Loucy (cell line): ENCODE measurements at regions not wholly inside any gene's neighbourhood (a gene's known extent, or its start where the extent isn't known, plus 50 kb on each side); places are given as distances from the start of the nearest gene placed in this dataset.

ENCODE experiments used
- H2AFZ ChIP-seq: fragments of 200-600 bp; sonication (generic); 2 replicates; pipeline ENCODE4 v1.6.0; 2016; ENCODE audit warnings: antibody characterized with exemption, mild to moderate bottlenecking, low read length, moderate library complexity
- H3F3A ChIP-seq: fragments of 200-600 bp; 2 replicates; pipeline ENCODE4 v1.6.0; 2016; ENCODE audit warnings: antibody characterized with exemption, low read depth, mild to moderate bottlenecking
- H3K27me3 ChIP-seq: fragments of 200-600 bp; sonication (generic); 2 replicates; pipeline ENCODE4 v1.6.1; 2014; ENCODE audit warnings: low read length, mild to moderate bottlenecking; ENCODE audit not compliant: insufficient read depth, poor library complexity, severe bottlenecking
- H3K36me3 ChIP-seq: fragments of 200-600 bp; sonication (generic); 2 replicates; pipeline ENCODE4 v1.6.1; 2016; ENCODE audit warnings: low read length; ENCODE audit not compliant: insufficient read depth
- H3K4me1 ChIP-seq: fragments of 200-600 bp; sonication (generic); 2 replicates; pipeline ENCODE4 v1.5.1; 2014; ENCODE audit warnings: low read length, mild to moderate bottlenecking; ENCODE audit not compliant: insufficient read depth, poor library complexity, severe bottlenecking
- H3K4me2 ChIP-seq: fragments of 200-600 bp; sonication (generic); 2 replicates; pipeline ENCODE4 v1.6.0; 2014; ENCODE audit warnings: antibody characterized with exemption, low read length, low read depth, mild to moderate bottlenecking; ENCODE audit not compliant: poor library complexity, severe bottlenecking
- H3K4me3 ChIP-seq: fragments of 200-600 bp; sonication (generic); 2 replicates; pipeline ENCODE4 v1.5.1; 2014; ENCODE audit warnings: low read length, mild to moderate bottlenecking, mixed read lengths; ENCODE audit not compliant: poor library complexity, severe bottlenecking
- H3K79me2 ChIP-seq: fragments of 200-600 bp; sonication (generic); 2 replicates; pipeline ENCODE4 v1.6.1; 2014; ENCODE audit warnings: low read length; ENCODE audit not compliant: insufficient read depth
- H3K9ac ChIP-seq: fragments of 200-600 bp; sonication (generic); 2 replicates; pipeline ENCODE4 v1.6.0; 2014; ENCODE audit warnings: mild to moderate bottlenecking, low read depth, low read length, moderate library complexity; ENCODE audit not compliant: poor library complexity, severe bottlenecking
- H3K9me2 ChIP-seq: fragments of 200-600 bp; sonication (generic); replicated peaks from 2 replicates; pipeline ENCODE4 v1.6.1; 2016; ENCODE audit warnings: low read depth, low read length, mixed read lengths
- H3K9me3 ChIP-seq: fragments of 200-600 bp; sonication (generic); 2 replicates; pipeline ENCODE4 v1.6.1; 2014; ENCODE audit warnings: mild to moderate bottlenecking, antibody characterized with exemption, low read length, low read depth; ENCODE audit not compliant: insufficient read depth
- H4K20me1 ChIP-seq: fragments of 200-600 bp; sonication (generic); 2 replicates; pipeline ENCODE4 v1.6.0; 2014; ENCODE audit warnings: antibody characterized with exemption, low read length, mild to moderate bottlenecking; ENCODE audit not compliant: insufficient read depth, poor library complexity, severe bottlenecking
- CTCF ChIP-seq: fragments of 200-600 bp; sonication (generic); conservative IDR thresholded peaks from 2 replicates; pipeline ENCODE4 v1.5.1; 2014; ENCODE audit warnings: mild to moderate bottlenecking, antibody characterized with exemption, low read length
- EZH2phosphoT487 ChIP-seq: fragments of 200-600 bp; IDR thresholded peaks from 2 replicates; pipeline ENCODE4 v1.6.1; 2018; ENCODE audit warnings: antibody characterized with exemption, mild to moderate bottlenecking, moderate library complexity, borderline replicate concordance

GRCh38 chr4:170272959-170273358, 183.2 kb upstream of the AADAT start:
- Histone ChIP-seq H3K9me3 (no peaks in the 10 kb centered on the region), H3K27me3 (no peaks in the 10 kb centered on the region), H3K4me1 (no peaks in the 10 kb centered on the region), H3K79me2 (no peaks in the 10 kb centered on the region), H3F3A (no peaks in the 10 kb centered on the region), H3K4me3 (no peak overlapping the region), H3K9me2 (no peaks in the 10 kb centered on the region), H4K20me1 (no peaks in the 10 kb centered on the region), H3K4me2 (no peak overlapping the region), H3K36me3 (no peaks in the 10 kb centered on the region), H3K9ac (no peak overlapping the region), H2AFZ (no peak overlapping the region)
- no peak for TF ChIP-seq EZH2phosphoT487
- no peak for TF ChIP-seq CTCF

DNA sequence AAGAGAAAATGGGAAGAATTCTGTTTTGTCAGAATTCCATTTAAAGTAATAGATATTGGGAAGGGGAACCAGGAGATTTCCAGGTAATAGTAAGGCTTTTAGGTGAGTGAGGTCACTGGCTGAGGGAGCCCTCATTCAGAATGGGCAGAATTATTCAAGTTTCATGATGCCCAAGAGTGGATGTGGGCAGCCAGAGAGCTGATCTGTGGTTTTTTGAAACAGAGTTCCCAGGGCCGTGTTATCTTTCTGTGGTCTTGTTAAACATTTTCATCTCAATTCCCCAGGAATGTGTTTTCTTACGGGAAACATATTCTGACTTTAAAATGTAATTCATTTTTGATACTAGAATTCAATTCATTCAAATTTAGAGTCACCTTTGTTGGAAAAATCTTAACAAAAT, 182.0 kb upstream of the AADAT start:
- Histone ChIP-seq H3F3A (no peaks in the 10 kb centered on the region), H3K4me1 (no peaks in the 10 kb centered on the region), H2AFZ (no peak overlapping the region), H3K36me3 (no peaks in the 10 kb centered on the region), H4K20me1 (no peaks in the 10 kb centered on the region), H3K4me3 (no peak overlapping the region), H3K9me2 (no peaks in the 10 kb centered on the region), H3K9me3 (no peaks in the 10 kb centered on the region), H3K27me3 (no peaks in the 10 kb centered on the region), H3K9ac (no peak overlapping the region), H3K79me2 (no peaks in the 10 kb centered on the region), H3K4me2 (no peak overlapping the region)
- TF ChIP-seq CTCF (no peak), EZH2phosphoT487 (no peak)

DNA sequence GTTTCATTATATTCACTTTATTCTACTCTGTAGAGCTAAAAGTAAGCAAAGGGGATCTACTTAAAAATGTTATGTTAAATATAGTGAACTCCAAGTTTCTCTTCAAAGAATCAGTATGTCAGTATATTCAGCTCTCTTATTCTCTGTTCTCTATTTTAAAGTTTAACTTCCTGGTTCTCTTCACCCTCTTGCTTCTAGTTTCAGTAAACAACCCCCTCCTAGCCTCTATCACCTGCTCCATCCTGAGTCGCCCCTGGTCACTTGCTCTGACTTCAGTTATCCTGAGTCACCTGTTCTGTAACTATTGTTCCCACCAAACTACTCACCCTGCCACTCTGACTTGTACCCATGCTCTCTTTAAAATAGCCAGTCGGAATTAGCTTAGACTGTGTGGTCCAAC, 180.9 kb upstream of the AADAT start:
- H3K79me2 ChIP-seq = no peaks in the 10 kb centered on the region
- no peak overlapping the region for H3K9ac ChIP-seq
- H3K4me1 ChIP-seq = no peaks in the 10 kb centered on the region
- H3F3A ChIP-seq = no peaks in the 10 kb centered on the region
- no peaks in the 10 kb centered on the region for H3K27me3 ChIP-seq
- H2AFZ ChIP-seq = no peak overlapping the region
- H3K36me3 ChIP-seq = no peaks in the 10 kb centered on the region
- H3K9me2 ChIP-seq = no peaks in the 10 kb centered on the region
- H3K9me3 ChIP-seq = no peaks in the 10 kb centered on the region
- TF ChIP-seq EZH2phosphoT487 (no peak), CTCF (no peak)
- no peaks in the 10 kb centered on the region for H4K20me1 ChIP-seq
- no peak overlapping the region for H3K4me2 ChIP-seq
- no peak overlapping the region for H3K4me3 ChIP-seq
